Stimulated activated CD8-positive, alpha-beta memory T cell treated with anti-CD3 and anti-CD28 coated beads, Interleukin-15, amount 100 ng/mL, for 48 hours (primary cell): ENCODE measurements at regions not wholly inside any gene's neighbourhood (a gene's known extent, or its start where the extent isn't known, plus 50 kb on each side); places are given as distances from the start of the nearest gene placed in this dataset.
"Not testable (repeated sequence)": the region's sequence is repeated elsewhere in the genome, so short reads cannot be mapped to it uniquely, and the experiment has no call there.

Experiments used
- DNase-seq, 2 donors: peaks; one replicate each; pipeline ENCODE4 v3.0.0-alpha.2; 2020; ENCODE audit warnings: low read depth in 2 of 2

DNA sequence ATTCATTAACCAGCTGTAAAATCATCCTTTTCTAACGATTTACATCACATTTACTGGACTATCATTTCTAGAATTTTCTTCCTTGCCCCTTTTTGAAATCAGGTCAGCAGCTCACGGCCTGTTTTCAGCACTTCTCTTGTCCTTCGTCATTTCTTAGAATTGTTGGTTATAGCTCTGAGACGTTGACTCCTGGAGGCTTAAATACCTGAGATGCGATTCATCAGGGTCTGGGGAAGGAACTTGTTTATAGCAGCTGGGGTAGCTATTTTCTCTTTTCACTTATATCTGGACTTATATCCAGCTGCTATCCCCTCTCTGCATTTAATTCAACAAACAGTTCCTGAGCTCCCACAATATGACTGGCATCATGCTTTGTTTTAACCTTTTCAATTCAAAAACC, 338.7 kb upstream of the TNRC6C start:
- no peak for DNase-seq

DNA sequence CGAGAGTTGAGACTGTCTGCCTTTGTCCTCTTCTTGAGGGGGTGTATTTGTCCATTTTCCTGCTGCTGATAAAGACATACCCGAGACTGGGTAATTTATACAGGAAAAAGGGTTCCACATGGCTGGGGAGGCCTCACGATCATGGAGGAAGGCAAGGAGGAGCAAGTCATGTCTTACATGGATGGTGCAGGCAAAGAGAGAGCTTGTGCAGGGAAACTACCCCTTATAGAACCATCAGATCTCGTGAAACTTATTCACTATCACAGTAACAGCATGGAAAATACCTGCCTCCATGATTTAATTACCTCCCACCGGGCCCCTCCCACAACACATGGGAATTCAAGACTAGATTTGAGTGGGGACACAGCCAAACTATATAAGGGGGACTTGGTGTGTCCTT, 338.2 kb upstream of the TNRC6C start:
- no peak for DNase-seq

DNA sequence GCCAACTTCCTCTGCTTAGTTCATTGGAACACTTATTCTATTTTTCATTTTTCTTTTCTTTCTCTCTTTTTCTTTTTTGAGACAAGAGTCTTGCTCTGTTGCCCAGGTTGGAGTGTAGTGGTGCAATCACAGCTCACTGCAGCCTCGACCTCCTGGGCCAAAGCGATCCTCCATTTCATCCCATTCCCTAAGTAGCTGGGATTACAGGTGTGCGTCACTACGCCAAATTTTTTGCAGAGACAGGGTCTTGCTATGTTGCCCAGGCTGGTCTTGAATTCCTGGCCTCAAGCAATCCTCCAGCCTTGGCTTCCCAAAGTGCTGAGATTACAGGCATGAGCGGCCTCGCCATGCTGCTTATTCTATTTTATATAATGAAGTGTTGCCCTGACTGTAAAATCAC, 336.4 kb upstream of the TNRC6C start:
- DNase-seq: not testable (repeated sequence)

DNA sequence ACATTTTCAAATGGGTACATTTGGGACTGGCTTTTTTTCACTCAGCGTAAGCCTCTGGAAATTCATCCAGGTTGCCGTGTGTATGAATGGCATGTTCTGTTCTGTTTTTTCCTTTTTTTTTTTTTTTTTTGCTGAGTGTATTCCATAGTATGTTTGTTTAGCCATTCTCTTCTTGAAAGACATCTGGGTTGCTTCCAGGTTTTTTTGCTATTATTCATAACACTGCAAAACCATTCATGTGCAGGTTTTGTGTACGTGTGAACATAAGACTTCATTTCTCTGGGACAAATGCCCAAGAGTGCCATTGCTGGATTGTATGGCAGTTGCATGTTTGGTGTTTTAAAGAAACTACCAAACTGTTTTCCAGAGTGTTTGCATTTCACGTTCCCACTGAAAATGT, 335.9 kb upstream of the TNRC6C start:
- no peak for DNase-seq

DNA sequence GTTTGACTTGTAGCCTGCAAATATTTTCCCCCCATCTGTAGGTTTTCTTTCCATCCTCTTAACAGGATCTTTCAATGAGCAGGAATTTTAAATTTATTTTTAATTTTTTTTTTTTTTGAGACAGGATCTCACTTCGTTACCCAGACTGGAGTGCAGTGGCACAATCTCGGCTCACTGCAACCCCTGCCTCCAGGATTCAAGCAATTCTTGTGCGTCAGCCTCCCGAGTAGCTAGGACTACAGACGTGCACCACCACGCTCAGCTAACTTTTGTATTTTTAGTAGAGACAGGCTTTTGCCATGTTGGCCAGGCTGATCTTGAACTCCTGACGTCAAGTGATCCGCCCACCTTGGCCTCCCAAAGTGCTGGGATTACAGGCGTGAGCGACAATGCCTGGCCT, 335.2 kb upstream of the TNRC6C start:
- DNase-seq: not testable (repeated sequence)

DNA sequence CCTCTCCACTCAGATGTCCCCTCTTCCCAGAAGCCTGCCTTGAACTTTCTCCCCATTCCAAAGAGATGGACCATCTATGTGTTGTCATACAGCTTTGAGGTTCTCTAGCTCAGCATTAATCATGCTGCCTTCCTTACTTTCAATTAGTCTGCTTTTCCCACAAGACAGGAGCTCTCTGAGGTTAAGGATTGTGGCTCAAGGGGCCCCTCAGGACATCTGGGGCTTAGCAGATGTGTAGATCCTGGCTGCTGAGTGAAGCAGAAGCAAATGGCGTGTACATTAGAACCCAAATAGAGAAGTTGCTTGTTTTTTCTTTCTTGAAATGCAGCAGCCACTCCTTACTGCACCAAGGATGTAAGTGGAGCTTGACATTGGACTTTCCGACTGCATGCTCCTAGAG, 330.5 kb upstream of the TNRC6C start:
- no peak for DNase-seq

DNA sequence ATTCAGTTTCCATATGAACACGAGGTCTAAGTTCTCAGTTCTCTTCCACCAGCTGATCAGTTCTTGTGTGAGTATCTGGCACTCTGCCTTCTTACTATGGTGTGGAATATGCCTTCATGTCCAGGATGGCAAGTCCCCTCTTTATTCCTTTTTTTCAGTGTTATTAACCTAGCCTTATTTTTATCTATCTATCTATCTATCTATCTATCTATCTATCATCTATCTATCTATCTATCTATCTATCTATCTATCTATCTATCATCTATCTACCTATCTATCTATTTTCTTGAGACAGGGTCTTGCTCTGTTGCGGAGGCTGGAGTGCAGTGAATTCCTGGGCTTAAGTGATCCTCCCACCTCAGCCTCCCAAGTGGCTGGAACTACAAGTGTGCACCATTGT, 329.2 kb upstream of the TNRC6C start:
- DNase-seq: not testable (repeated sequence)

DNA sequence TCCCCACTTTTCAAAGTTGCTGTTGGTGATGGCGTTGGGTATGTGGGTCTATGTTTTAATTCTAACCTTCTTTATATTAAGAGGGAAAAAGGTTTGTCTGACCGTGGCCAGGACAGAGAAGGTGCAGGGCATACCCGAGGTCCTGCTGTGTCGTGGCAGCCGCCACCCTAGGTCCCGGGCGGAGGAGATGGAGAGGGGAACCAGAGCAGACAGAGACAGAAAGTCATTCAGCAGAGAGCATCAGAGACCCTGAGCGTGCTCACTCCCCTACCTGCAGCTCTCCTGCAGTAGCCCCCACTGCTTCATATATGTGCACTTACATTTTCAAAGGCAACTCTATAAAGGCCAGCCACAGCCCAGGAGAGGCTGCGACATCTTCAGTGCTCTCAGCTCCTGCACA, 327.2 kb upstream of the TNRC6C start:
- no peak for DNase-seq

DNA sequence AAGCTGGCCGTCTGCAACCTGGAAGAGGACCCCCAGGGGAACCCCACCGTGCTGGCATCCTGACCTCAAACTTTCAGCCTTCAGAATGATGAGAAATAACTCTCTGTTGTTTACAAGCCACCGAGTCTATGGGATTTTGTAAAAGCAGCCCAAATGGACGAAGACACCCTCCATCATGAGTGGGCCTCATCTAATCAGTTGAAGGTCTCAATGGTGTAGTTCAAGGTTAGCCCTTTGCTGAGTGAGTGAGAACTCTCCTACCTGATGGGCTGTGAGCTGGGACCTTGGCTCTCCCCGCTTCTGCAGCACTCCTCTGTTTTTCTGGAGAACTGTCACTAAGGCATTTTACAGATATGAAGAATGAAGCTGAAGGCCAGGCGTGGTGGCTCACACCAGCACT, 325.9 kb upstream of the TNRC6C start:
- DNase-seq: no peak

DNA sequence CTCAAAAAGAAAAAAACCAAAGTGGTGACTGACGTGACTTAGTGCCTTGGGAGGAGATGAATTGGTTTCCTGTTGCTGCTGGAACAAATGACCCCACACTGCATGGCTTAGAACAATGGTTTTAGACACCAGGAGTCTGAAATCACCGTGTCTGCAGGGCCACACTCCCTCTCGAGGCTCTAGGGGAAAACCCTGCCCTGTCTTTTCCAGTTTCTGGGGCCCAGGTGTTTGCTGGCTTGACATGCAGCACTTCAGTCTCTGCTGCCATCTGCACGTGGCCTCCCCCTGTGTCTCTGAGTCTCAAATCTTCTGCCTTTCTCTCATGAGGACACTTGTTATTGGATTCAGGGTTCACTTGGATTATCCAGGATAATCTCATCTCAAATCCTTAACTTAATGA, 323.8 kb upstream of the TNRC6C start:
- DNase-seq: peak; percentile 38 to 53

DNA sequence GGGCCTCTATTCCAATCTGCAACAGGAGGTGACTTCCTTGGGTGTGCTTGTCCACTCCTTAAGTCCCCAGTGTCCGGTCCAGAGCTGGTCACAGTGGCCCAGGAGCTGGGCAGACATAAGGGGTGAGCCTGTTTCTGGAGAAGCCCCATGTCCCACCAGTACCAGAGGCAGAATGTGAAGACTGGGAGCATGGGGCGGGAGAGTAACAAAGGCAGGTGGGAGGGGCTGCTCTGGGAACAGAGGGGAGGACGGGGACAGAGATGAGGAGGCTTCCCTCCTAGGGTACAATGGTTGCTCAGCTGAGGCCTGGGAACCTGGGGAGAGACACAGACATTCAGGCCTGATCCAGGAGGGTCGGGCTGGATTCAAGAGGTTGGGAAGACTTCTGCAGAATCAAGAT, 323.3 kb upstream of the TNRC6C start:
- no peak for DNase-seq

DNA sequence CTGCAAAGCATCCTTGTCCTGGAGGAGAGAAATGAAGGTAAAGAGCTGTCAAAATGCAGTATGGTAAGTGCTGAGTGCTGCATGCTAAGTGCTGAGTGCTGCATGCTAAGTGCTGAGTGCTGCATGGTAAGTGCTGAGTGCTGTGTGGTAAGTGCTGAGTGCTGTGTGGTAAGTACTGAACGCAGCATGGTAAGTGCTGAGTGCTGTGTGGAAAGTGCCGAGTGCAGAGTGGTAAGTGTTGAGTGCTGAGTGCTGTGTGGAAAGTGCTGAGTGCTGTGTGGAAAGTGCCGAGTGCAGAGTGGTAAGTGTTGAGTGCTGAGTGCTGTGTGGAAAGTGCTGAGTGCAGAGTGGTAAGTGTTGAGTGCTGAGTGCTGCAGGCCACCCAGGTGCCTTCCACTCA, 322.7 kb upstream of the TNRC6C start:
- DNase-seq: not testable (repeated sequence)

DNA sequence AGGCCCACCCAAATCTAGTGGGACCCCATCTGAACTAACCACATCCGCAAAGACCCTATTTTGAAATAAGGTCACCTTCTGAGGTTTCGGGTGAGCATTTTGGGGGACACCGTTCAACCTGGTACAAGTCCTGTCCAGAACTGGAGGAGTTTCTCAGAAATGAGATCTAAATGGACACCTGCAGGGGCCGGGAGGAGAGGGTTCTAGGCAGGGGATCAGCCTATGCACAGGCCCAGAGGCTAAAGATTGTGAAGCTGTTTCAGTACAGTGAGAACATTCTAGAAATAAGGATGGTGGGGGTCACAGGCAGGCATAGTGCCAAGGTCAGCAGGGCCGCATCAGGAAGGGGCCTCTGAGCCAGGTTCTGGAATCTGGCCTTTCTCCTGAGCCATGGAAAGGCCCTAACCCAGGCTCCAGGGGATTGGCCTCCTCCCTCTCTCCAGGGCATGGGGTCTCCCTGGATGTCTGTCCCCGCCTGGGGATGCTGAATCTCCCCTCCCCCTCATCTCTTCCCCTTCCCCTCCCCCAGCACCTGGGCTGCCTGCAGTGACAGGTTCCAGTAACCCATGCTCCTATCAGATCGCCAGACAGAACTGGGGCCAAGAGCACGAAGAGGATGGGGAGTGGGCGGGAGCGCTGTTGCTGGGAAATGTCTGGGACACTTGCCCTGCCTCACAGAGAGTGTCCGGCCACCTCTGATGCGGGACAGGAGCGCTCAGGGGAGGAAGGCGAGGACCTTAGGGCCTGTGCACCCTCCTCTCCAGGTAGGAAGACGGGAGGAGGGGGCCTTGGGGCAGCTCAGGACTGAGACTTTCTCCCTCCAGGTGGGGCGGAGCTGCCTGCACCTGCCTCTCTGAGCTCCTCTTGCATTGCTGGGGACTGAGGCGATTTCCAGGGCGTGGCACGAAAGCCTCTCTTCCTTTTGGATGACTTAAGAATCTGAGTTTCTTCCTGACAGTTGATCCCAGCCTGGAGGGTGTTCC, 321.4 kb upstream of the TNRC6C start:
- no peak for DNase-seq

DNA sequence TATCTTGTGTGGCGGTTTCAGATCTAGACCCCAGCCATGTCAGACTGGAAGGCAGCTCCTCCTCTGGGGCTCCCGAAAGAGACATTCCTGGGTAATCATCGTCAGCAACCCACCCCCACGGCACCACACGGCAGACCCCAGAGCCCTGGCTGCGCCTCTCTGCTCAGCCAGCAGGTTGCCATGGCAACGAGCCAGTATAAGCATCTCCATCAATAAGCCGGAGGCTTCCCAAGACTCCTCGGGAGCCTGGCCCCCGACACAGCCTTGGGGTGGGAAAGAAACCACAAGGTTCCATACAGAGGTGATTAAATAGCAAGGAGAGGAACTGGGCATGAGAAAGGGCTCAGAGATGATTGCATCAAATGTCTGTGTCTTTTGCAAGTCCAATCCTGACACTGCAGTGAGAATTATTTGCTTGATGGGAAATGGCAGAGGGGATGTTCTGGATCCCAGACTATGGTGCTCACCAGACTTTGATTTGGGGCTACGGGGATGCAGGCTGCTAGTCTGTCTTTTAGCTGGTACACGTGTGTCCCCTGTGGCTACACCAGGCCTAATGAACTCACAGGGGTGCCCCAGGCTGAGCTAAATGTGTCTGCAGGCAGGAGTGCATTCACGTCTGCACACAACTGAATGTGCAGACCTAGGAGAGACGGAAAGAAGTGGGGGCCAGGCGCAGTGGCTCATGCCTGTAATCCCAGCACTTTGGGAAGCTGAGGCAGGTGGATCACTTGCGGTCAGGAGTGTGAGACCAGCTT, 320.5 kb upstream of the TNRC6C start:
- DNase-seq: no peak

DNA sequence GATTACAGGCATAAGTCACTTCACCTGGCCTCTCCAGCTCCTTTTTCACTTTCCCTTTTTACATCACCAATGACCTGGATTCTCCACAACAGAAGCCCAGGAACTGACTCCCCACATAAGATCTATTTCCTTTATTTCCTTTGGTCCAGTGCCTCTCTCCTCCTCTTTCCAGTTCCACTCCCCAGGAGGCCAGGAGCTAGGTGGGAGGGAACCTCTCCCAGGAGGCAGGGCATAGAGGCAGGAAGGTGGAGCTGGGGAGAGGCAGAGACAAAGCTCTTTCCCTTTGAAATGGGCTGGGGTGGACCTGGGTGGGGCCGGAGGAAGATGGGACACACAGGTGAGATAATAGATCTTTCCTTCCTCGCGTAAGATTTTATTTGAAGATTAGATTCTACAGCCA, 318.3 kb upstream of the TNRC6C start:
- no peak for DNase-seq

DNA sequence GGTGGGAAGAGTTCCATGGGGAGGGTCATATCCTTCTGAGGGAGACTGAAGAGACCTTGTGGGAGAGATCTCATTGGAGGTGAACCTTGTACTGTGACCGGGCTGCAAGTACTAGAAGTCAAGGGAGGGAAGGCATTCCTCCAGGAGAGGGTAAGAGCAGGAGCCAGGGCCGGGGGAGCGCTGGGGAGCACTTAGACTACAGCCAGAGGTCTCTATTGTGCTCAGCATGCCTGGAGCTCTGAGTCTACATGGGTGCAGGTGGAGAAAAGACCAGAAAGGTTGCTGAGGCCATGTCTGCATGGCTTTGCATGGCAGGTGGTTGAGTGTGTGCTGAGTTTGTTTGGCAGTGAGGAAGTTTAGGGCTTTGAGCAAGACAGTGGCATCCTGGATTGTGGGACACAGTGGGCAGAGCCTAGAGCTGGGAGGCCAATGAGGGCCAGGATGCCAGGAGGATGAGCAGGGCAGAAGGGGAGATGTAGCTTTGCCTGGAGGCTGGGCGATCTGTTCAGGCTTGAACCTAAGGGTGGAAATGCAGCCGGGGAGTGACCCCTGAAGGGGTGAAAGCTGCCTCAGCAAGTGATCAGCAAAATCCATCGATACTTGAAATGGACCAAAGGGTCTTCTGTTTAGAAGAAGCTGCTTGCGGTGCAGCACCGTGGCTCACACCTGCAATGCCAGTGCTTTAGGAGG, 317.4 kb upstream of the TNRC6C start:
- no peak for DNase-seq

DNA sequence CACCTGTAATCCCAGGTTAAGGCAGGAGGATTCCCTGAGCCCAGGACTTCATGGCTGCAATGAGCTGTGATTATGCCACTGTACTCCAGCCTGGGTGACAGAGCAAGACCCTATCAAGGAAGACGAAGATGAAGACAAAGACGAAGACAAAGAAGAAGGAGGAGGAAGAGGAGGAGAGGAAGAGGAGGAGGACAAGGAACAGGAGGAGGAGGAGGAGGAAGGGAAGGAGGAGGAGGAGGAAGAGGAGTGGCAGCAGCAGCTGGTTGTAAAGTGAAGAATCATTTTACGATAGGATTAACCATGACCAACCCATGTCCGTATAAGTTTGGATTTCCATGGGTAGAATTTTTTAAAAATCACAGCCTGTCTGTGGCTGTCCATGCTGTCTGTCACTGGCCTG, 316.8 kb upstream of the TNRC6C start:
- no peak for DNase-seq

DNA sequence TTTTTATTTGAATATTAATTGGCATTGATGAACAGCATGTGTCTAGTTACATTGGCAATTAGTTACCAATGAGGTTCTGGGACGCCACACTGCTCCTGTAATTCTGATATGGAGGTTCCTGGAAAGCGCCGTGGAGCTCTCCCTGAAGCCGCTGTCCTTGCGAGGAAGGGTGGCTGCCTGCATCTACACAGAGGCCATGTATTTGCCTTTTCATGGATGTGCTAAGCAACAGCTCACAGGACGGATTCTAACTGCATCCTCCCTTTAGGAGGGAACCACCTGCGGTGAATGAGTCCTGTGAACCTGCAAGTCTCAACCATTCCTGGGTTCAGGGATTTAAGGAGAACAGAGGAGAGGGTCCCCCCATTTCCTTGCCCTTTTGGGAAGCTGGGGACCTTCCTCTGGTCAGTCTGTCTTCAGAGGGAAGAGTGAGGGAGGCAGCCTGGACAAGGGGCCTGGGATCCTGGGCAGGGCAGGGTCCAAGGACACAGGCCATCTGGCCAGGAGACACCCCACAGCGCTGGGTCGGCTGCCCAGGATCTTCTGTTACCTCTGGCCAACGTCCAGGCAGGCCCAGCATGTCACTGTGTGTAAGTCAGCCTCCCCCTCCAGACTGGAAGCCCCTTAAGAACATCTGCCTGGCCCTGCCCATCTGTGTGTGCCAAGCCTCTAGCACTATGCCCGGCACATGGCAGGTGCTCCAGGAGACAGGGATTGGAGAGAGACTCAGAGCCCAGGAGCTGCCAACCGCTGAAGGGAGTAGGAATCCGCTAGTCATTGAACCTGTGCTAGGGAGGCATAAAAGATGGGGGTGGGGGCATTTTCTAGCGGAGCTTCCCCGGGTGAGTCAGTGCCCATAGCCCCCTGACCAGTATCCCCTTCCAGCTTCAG, 314.1 kb upstream of the TNRC6C start:
- DNase-seq: no peak

DNA sequence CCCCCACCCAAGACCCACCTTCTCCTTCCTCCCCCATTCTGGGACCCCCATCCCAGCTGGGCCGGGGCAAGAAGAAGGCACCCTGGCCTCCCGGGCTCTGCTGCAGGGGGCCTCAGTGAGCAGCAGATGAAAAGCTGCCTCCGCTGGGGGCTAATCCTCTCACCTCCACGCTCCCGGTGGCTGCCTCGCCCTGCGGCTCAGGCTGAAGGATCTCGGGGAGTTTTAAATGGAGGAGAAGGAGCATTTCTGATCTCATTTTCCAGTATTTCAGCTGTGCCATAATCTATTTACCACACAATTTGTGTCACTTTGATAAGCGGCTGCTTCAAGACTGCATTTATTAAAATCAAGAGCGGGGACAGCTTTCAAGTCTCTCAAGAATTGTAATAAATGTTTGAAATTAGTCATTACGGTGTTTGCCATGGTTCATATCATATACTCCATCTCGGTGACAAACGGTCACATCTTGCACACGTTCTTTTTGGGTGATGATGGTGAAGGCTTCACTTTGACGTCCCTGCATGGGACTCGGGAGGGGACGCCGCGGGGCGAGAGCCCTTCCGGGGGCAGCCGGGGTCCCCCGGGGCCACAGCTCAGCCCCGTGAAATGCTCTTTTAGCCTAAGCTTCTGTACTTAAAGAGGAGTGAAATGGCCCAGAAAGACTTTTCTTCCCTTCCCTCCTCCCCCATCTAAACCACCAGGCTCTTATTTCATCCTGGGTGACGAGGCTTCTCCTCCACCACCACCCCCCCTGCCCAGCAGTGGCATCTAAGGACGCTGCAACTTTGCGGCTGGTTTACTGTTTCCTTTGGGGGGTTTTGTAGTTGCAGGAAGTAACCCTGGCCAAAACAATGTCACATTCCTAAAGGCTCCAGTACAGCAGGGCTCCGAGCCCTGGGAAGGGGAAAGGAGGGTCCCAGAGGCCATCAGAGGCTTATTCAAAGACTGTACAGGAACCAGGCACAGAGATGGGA, 313.1 kb upstream of the TNRC6C start:
- peak; percentile 50 to 63 for DNase-seq

DNA sequence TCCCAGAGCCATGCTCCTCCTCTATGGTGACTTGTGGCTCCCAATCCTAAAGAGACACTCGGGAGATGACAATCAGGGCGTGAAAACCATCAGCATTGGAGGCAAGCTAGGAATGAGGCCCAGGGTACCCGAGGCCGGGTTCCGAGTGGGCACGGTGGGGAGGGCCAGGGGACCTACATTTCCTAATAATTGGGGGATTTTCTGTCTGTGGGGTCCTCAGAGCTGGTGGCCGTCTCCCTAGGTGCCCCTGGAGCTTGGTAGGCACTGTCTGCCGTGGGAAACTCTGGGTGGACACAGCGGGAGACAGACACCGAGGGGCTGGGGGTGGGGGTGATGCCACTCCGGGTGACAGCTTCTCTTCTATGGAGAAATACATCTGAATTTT, 312.5 kb upstream of the TNRC6C start:
- no peak for DNase-seq
